Suppressor macrophage (primary cell): ENCODE measurements at regions not wholly inside any gene's neighbourhood (a gene's known extent, or its start where the extent isn't known, plus 50 kb on each side); places are given as distances from the start of the nearest gene placed in this dataset.
"Not testable (repeated sequence)": the region's sequence is repeated elsewhere in the genome, so short reads cannot be mapped to it uniquely, and the experiment has no call there.

Experiments
- DNase-seq, 4 experiments: peaks; one replicate each; pipeline ENCODE4 v3.0.0-alpha.2; 2020 to 2022

DNA sequence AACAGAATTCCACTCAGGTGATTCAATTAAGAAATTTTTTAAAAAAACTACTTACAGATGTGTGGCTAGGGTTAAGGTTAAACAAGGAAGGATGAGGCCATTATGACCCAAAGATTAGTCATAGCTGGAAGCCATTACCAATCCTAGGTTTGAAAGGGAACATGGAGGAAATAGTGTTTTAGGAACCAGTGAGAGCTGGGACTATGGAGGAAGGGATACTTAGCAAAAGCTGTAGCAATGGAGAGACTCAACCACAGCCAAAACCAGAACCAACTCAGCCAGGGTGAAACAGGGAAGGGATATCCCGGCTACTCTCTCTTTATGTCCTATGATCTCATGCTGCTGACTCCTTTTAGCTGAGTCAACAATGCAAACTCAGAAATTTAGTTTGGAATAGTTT is 148.6 kb upstream of the CNKSR2 start:
- no peak for DNase-seq

DNA sequence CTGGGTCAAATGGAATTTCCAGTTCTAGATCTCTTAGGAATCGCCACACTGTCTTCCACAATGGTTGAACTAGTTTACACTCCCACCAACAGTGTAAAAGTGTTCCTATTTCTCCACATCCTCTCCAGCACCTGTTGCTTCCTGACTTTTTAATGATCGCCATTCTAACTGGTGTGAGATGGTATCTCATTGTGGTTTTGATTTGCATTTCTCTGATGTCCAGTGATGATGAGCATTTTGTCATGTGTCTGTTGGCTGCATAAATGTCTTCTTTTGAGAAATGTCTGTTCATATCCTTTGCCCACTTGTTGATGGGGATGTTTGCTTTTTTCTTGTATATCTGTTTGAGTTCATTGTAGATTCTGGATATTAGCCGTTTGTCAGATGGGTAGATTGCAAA is 145.2 kb upstream of the CNKSR2 start:
- not testable (repeated sequence) for DNase-seq

GRCh38 chrX:21255032-21255618 is 119.1 kb upstream of the CNKSR2 start:
- DNase-seq: no peak

- no peak for DNase-seq
Measured at GRCh38 chrX:21266949-21267348, 107.3 kb upstream of the CNKSR2 start.

- DNase-seq: no peak
Measured at GRCh38 chrX:21276736-21277433, 97.3 kb upstream of the CNKSR2 start.

DNA sequence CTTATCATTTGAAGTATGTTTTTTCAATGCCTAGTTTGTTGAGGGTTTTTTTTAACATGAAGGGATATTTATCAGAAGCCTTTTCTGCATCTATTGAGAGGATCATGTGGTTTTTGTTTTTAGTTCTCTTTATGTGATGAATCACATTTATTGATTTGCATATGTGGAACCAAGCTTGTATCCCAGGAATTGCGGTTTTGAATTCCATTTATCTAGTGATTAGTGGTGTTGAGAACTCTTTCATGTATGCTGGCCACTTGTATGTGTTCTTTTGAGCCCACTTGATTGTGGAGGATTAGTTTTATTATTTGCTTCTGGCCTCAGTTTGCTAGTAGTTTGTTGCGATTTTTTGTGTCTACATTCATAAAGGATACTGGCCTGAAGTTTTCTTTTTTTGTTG is 85.0 kb upstream of the CNKSR2 start:
- no peak for DNase-seq

DNA sequence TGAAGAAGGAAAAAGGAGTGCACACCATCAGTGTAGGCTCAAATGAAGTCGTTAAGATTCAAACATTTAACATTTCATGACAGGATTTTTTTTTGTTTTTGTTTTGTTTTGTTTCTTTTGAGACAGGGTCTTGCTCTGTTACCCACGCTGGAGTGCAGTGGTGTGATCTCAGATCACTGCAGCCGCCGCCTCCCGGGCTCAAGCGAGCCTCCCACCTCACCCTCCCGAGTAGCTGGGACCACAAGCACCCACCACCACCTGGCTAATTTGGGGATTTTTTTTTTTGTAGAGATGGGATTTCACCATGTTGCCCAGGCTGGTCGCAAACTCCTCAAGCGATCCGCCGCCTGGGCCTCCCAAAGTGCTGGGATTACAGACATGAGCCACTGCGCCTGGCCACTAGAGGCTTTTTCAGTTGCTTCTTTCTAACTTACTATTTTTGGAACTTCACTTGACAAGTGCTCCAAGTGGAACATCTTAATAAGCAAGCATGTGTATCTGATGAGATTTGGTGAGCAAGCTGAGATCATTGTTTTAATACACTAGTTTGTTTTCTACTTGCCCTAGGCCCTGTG is 78.9 kb upstream of the CNKSR2 start:
- DNase-seq: no peak

DNA sequence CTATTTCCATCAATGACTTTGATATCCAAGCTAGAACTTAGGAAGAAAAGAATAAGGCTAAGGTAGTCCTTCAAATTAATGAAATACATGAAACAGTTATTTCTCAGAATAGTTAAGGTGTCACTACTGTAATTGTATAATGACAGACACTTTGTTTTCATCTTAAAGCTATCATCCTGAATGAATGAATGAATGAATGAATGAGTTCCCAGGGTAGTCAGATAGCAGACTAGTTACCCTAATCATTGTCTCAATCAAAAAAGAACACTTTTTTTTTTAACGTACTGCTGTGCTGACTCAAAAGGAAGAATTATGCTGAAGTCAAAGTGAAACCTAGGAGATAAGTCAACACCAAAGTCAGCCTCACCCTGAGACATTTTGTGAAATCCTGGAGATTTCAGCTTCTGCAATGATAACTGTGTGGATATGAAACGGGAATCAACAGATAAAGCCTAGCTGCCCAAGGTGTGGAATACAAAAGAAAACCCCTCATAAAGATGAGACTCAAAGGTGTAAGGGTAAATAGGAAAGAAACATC is 68.3 kb upstream of the CNKSR2 start:
- no peak for DNase-seq

- DNase-seq: no peak
Measured at GRCh38 chrX:21319323-21319722, 54.9 kb upstream of the CNKSR2 start.
